Fibroblast of gingiva (primary cell): ENCODE measurements at regions not wholly inside any gene's neighbourhood (a gene's known extent, or its start where the extent isn't known, plus 50 kb on each side); places are given as distances from the start of the nearest gene placed in this dataset.

ENCODE experiments used
- DNase-seq: peaks from one replicate; pipeline ENCODE4 v3.0.0-alpha.2; 2011; ENCODE audit warnings: low read depth

DNA sequence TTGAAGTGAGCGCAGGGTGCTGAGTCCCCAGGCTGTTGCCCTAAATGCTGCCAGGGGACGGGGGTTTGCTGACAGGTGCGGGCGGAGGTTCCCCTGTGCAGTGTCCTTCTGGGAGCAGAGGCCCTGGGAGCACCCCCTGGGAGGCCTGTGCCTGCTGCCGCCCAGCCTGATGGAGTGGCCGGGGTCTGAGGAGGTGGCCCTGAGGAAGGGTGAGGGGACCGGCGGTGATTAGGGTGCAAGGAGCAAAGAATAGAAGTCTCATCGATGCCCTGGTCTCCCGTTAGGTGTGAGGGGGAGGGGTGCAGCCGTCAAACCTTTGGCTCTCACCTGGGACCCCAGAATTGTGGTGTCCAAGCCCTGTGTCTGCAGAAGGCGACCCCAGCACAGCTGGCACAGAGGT lies 1294.7 kb downstream of the BRD1 start:
- no peak for DNase-seq

DNA sequence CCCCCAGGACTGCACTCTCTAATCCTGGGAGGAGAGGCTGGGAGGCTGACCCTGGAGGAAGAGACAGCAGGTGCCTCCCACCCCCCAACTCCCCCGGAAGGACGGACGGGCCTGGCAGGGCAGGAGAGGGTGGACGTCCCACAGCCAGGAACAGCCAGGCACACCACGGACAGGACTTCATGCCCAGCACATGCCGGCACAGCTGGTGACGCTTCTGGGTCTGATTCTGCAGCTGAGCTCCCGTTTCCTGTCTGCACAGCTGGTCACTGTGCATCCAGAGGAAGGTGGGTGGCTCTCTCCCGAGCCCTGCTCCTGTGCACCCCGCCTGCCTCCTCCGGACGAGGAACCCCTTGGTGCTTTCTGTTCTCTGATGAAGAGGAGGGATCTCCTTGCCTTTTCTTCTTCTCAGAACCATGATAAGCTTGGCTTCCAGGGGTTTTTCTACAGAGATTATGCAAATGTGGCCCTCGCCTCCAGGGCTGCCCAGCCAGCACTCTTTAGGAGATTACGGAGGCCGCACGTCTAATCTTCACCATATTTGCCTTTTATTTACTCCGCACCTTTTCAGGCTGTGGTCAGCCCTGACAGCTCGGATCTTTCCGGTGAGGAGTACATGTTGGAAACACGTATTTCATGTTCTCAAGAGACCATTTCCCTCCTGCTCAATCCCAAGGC lies 1295.8 kb downstream of the BRD1 start:
- no peak for DNase-seq

- DNase-seq: no peak
Measured at GRCh38 chr22:48531108-48531507, 1296.6 kb downstream of the BRD1 start.

DNA sequence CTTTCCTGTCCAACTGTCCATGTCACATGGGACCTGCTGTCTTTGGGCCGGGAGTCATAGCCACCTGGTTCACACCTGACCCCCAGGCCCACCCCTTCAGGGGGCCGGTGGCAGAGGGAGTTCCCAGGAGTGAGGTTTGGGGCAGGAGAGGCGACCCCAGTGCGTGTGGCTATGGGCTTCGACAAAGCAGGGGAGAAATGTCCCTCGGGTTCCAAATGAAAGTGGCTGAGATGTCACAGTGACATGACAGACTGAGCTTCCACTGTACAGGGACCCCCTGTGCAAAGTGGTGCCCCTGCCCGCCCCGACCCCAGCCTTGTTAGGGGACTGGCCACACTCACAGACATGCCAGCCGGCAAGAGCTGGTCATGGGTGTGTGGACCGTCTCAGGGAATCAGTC lies 1297.0 kb downstream of the BRD1 start:
- DNase-seq: no peak

GRCh38 chr22:48528221-48528915 lies 1299.3 kb downstream of the BRD1 start:
- no peak for DNase-seq

DNA sequence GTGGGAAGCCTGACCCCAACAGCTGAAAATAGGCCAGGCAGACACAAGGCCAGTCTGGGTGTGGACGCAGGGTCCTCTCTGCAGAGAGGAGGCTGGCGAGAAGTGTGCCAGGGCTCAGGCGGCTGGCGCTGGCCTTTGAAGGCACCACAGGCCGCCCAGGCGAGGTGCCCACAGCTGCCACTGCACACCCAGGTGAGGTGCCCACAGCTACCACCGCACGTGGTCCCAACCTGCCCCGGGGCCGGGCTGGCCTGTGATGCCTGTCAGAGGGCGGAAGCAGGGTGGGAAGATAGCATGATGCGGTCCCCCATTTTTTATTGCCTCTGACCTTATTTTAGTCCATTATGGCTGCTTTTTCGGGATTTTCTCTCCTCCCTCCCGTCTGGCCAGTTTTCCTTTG lies 1303.9 kb downstream of the BRD1 start:
- no peak for DNase-seq

- DNase-seq: no peak
Measured at GRCh38 chr22:48523091-48523490, 1304.6 kb downstream of the BRD1 start.

DNA sequence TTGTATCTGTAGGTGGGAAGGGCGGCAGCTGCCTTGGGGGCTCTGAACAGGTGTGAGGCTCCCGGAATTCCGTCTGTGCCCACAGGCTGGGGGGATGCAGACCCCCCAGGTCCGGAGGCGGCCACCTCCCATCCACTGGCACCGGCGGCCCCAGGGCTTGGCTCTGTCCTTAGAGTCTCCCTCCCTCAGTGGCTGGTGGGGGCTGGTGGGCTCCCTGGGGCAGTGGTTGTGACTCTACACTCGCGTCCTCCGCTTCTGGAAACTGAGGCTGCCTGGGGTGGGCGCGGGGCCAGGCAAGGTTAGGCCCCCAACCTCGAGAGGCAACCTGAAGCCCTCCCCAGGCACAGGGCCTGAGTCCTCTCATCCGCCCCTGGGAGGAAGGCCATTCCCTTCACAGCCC lies 1305.4 kb downstream of the BRD1 start:
- no peak for DNase-seq

- no peak for DNase-seq
Measured at GRCh38 chr22:48520884-48521588, 1306.6 kb downstream of the BRD1 start.

GRCh38 chr22:48520207-48520606 lies 1307.5 kb downstream of the BRD1 start:
- DNase-seq: no peak

DNA sequence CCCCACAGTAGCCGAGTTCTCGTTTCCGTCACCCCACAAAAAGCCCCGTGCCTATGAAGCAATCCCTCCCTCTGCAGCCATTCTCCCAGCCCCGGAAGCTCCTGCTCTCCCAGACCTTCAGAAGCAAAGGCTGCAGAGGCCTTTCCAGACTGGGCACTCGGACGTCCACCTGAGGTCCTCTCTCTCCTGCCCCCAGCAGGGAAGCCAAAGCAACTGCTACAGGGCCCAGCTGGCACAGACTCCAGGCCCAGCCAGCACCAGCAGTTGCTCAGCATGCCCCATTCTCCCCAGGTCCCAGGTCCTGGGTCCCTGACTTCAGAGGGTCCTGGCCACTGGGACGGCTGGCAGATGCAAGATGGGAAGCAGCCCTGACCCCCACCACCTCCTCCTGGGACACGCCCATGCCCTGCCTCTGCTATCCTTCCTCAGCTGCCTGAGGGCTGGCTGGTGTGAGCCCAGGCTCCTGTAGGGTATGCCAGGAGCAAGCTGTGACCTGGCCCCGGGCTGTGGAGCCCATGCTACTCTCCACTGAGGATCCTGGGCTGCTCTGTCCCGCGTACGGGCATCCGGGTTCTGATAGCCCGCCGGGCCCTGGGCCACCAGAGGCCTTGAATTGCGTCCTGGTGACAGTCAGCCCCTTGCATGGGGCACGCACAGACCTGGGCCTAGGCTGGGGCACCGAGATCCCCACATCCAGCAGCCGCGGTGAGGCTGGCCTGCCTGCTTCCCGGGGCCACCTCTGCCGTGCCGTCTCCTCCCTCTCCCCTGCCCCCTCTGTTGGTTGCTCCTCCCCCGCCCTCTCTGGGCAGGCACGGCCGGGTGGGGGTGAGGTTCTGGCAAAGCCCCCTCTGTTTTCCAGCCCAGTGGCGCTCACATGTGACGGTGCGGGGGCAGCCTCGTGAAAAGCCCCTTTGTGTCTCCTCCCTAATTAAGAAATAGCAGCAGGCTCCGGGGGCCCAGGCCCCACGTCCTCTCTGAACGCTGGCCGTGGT lies 1310.3 kb downstream of the BRD1 start:
- no peak for DNase-seq

DNA sequence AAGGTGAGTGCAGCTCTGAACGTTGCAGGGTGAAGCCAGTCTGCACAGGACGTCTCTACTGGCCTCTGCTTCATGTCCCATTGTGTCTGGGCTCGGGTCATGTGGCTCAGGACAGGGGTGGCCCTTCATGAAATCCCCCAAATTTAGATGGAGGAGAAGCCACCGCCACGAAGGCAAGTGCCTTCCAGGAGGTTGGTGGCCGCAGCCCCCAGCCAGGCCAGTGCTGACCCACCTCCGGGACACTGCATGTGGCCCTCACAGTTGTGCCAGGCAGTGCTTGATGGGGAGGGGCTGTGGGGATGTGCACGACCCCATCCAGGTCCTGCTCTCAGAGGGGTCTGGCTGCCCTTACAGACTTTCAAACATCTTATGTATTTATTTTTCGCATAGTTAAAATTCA lies 1311.1 kb downstream of the BRD1 start:
- DNase-seq: no peak

DNA sequence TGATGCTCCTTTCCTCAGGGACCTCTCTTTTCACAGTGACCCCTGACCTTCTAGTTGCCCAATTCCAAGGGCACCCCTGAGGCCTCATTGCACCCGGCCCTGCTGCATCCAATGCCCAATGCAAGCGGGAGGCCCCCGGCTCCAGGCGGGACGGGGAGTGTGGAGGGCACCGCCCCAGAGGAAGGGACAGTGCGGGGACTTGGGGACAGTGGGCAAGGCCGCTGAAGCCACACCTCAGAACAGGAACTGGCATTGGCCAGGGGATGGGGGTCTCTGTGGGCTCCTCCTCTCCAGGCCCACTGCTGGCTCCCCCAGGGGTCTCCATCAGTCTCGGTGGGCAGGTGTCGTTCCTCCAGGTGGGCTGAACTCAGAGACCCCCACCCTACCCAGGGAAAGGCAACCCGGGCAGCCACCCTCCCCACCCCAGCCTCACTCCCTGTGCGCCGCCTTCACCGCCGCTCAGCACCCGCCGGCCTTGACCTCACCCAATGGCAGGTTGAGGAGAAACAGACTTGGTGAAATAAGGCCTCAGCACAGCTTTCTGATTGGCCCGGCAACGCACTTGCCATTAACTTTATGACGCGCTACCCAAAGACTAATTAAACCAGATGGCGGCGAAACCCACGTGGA lies 1312.0 kb downstream of the BRD1 start:
- DNase-seq: no peak

GRCh38 chr22:48513929-48514328 lies 1313.7 kb downstream of the BRD1 start:
- DNase-seq: no peak

- DNase-seq: no peak
Measured at GRCh38 chr22:48513446-48513845, 1314.2 kb downstream of the BRD1 start.

DNA sequence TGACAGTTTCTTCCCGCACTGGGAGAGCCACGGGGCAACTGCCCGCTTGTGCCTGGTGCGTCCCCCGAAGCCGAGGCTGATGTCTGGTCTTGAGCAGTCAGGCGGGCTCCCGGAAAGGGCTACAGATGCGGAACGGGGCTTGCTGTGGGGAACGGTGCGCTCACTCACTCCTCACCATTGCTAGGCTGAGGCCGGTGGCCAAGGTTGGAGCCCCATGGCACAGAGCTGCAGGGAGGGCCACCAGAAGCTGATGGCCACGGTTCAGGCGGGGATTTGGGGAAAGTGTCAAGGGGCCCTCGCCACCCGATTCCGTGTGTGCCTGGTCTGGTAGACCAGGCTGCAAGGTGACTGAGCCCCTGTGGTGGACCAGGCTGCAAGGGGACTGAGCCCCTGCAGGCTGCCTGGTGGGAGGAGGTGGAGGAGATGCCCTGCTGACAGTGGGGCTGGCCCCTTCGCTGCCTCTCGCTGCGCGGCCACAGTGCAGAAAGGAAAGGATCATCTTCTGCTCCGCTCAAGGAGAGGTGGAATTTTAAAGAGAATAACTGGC lies 1315.8 kb downstream of the BRD1 start:
- DNase-seq: no peak

GRCh38 chr22:48511211-48511610 lies 1316.5 kb downstream of the BRD1 start:
- DNase-seq: no peak

DNA sequence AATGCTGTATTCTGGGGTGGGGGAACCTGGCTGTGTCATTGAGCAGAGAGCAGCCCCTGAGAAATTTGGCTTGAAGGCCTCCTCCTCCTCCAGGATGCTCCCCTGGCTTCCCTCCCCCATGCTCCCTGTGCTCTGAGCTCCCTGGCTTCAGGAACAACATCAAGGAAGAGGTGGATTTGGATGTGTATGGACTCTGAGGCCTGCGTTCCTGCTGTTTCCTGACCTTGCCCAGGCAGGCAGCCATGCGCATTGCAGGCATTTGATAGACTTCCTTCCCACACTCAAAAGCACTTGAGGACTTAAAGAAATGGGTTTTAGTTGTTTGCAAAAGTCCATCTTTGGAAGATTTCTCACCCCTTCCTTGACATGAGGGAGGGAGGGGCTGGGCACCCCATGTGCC lies 1317.1 kb downstream of the BRD1 start:
- no peak for DNase-seq

GRCh38 chr22:48507595-48508350 lies 1319.9 kb downstream of the BRD1 start:
- no peak for DNase-seq

GRCh38 chr22:48507171-48507570 lies 1320.5 kb downstream of the BRD1 start:
- DNase-seq: no peak
